HepG2 (cell line): ENCODE measurements at regions not wholly inside any gene's neighbourhood (a gene's known extent, or its start where the extent isn't known, plus 50 kb on each side); places are given as distances from the start of the nearest gene placed in this dataset.

Experiments
- ARID3A ChIP-seq: IDR thresholded peaks from 2 replicates; pipeline ENCODE4 v1.6.1; 2012; ENCODE audit warnings: low read depth, low read length, improper control_type of control experiment
- FOSL2 ChIP-seq: sonication (generic); formaldehyde crosslinking; IDR thresholded peaks from 2 replicates; pipeline ENCODE4 v1.4.0; 2020; ENCODE audit warnings: missing genetic modification reagents
- FOXA1 ChIP-seq, 2 experiments: fragments of 450-650 bp in 1 of 2; sonication (generic) in 1 of 2; formaldehyde crosslinking in 1 of 2; IDR thresholded peaks; 2 replicates each; pipeline versions ENCODE4 v1.4.0 to v1.6.1; 2016 to 2020; ENCODE audit warnings: missing genetic modification reagents in 1 of 2
- FOXA3 ChIP-seq: IDR thresholded peaks from 2 replicates; pipeline ENCODE4 v1.6.1; 2016; ENCODE audit warnings: missing genetic modification reagents, missing compliant biosample characterization
- GATAD2A ChIP-seq: IDR thresholded peaks from 2 replicates; pipeline ENCODE4 v1.6.1; 2016
- KLF9 ChIP-seq: IDR thresholded peaks from 2 replicates; pipeline ENCODE4 v1.6.1; 2016; ENCODE audit warnings: low read depth
- POGZ ChIP-seq: sonication (generic); formaldehyde crosslinking; IDR thresholded peaks from 2 replicates; pipeline ENCODE4 v1.4.0; 2020; ENCODE audit warnings: mild to moderate bottlenecking, missing genetic modification reagents
- RBFOX2 ChIP-seq: fragments of 200-400 bp; formaldehyde crosslinking; IDR thresholded peaks from 2 replicates; pipeline ENCODE4 v1.6.1; 2017; ENCODE audit warnings: low read depth, mild to moderate bottlenecking, low read length
- SATB2 ChIP-seq: sonication (generic); formaldehyde crosslinking; IDR thresholded peaks from 2 replicates; pipeline ENCODE4 v1.5.0; 2020; ENCODE audit warnings: missing genetic modification reagents
- SPEN ChIP-seq: sonication (generic); formaldehyde crosslinking; IDR thresholded peaks from 2 replicates; pipeline ENCODE4 v1.5.1; 2020; ENCODE audit warnings: low read depth, mild to moderate bottlenecking, missing genetic modification reagents
- STAG1 ChIP-seq: sonication (generic); formaldehyde crosslinking; IDR thresholded peaks from 2 replicates; pipeline ENCODE4 v1.4.0; 2020; ENCODE audit warnings: missing genetic modification reagents
- TEAD3 ChIP-seq: optimal IDR thresholded peaks from 2 replicates; pipeline ENCODE3; 2016; ENCODE audit warnings: borderline replicate concordance
- TRAFD1 ChIP-seq: sonication (generic); formaldehyde crosslinking; IDR thresholded peaks from 2 replicates; pipeline ENCODE4 v1.5.1; 2020; ENCODE audit warnings: missing genetic modification reagents, mild to moderate bottlenecking, borderline replicate concordance
- ZMYM4 ChIP-seq: sonication (generic); formaldehyde crosslinking; IDR thresholded peaks from 2 replicates; pipeline ENCODE4 v1.8.1; 2023; ENCODE audit warnings: mild to moderate bottlenecking, missing genetic modification reagents
- ZNF33A ChIP-seq: sonication (generic); formaldehyde crosslinking; IDR thresholded peaks from 2 replicates; pipeline ENCODE4 v1.5.1; 2020; ENCODE audit warnings: missing genetic modification reagents, mild to moderate bottlenecking, moderate library complexity, borderline replicate concordance
- ZNF629 ChIP-seq: sonication (generic); formaldehyde crosslinking; conservative IDR thresholded peaks from 2 replicates; pipeline ENCODE4 v1.5.0; 2020; ENCODE audit warnings: missing genetic modification reagents
- ZNF644 ChIP-seq: IDR thresholded peaks from 2 replicates; pipeline ENCODE4 v1.6.1; 2016; ENCODE audit warnings: low read depth
- ZNF652 ChIP-seq: IDR thresholded peaks from 2 replicates; pipeline ENCODE4 v1.6.1; 2016; ENCODE audit warnings: low read depth, borderline replicate concordance
- ZNF816 ChIP-seq: sonication (generic); formaldehyde crosslinking; IDR thresholded peaks from 2 replicates; pipeline ENCODE4 v1.8.0; 2022; ENCODE audit warnings: missing genetic modification reagents, mild to moderate bottlenecking, borderline replicate concordance
- TF ChIP-seq, protein P1 (sequence below): sonication (generic); formaldehyde crosslinking; IDR thresholded peaks from 2 replicates; pipeline ENCODE4 v1.5.0; 2020; ENCODE audit warnings: mild to moderate bottlenecking, missing genetic modification reagents, moderate library complexity
- TF ChIP-seq, protein P2 (sequence below): sonication (generic); formaldehyde crosslinking; IDR thresholded peaks from 2 replicates; pipeline ENCODE4 v1.8.1; 2023; ENCODE audit warnings: mild to moderate bottlenecking, missing genetic modification reagents
- TF ChIP-seq, protein P3 (sequence below): IDR thresholded peaks from 2 replicates; pipeline ENCODE4 v1.6.1; 2018; ENCODE audit warnings: missing genetic modification reagents, mild to moderate bottlenecking, missing compliant biosample characterization

- 0 out of 2 replicates have a peak, but pooled peaks have one; percentile 29 for TF ChIP-seq SPEN (CRISPR knock-in tag)
- TF ChIP-seq ZMYM4 (CRISPR knock-in tag): 0 out of 2 replicates have a peak, but pooled peaks have one; percentile 29
- TF ChIP-seq KLF9 (CRISPR knock-in tag): no peak
- peak; percentile 52; the same call in 1 of the 2 replicates for TF ChIP-seq FOXA3 (CRISPR knock-in tag)
- TF ChIP-seq, protein P1, sequence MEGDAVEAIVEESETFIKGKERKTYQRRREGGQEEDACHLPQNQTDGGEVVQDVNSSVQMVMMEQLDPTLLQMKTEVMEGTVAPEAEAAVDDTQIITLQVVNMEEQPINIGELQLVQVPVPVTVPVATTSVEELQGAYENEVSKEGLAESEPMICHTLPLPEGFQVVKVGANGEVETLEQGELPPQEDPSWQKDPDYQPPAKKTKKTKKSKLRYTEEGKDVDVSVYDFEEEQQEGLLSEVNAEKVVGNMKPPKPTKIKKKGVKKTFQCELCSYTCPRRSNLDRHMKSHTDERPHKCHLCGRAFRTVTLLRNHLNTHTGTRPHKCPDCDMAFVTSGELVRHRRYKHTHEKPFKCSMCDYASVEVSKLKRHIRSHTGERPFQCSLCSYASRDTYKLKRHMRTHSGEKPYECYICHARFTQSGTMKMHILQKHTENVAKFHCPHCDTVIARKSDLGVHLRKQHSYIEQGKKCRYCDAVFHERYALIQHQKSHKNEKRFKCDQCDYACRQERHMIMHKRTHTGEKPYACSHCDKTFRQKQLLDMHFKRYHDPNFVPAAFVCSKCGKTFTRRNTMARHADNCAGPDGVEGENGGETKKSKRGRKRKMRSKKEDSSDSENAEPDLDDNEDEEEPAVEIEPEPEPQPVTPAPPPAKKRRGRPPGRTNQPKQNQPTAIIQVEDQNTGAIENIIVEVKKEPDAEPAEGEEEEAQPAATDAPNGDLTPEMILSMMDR (CRISPR knock-in tag): peak; percentile 70
- peak; percentile 24; the same call in 1 of the 2 replicates for TF ChIP-seq POGZ (CRISPR knock-in tag)
- TF ChIP-seq, protein P2, sequence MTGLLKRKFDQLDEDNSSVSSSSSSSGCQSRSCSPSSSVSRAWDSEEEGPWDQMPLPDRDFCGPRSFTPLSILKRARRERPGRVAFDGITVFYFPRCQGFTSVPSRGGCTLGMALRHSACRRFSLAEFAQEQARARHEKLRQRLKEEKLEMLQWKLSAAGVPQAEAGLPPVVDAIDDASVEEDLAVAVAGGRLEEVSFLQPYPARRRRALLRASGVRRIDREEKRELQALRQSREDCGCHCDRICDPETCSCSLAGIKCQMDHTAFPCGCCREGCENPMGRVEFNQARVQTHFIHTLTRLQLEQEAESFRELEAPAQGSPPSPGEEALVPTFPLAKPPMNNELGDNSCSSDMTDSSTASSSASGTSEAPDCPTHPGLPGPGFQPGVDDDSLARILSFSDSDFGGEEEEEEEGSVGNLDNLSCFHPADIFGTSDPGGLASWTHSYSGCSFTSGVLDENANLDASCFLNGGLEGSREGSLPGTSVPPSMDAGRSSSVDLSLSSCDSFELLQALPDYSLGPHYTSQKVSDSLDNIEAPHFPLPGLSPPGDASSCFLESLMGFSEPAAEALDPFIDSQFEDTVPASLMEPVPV (CRISPR knock-in tag): no peak
- TF ChIP-seq FOSL2: 0 out of 2 replicates have a peak, but pooled peaks have one; percentile 18
- 0 out of 2 replicates have a peak, but pooled peaks have one; percentile 8 for TF ChIP-seq RBFOX2
- peak; percentile 59; the same call in 1 of the 2 replicates for TF ChIP-seq ZNF33A (CRISPR knock-in tag)
- 0 out of 2 replicates have a peak, but pooled peaks have one; percentile 22 for TF ChIP-seq SATB2 (CRISPR knock-in tag)
- TF ChIP-seq ZNF652 (CRISPR knock-in tag): peak; percentile 93
- TF ChIP-seq ARID3A: peak; percentile 62
- TF ChIP-seq ZNF629 (CRISPR knock-in tag): 0 out of 2 replicates have a peak, but pooled peaks have one; percentile 0
- peak; percentile 79 for TF ChIP-seq STAG1 (CRISPR knock-in tag)
- peak; percentile 50; the same call in 1 of the 2 replicates for TF ChIP-seq ZNF816 (CRISPR knock-in tag)
- 0 out of 2 replicates have a peak, but pooled peaks have one; percentile 11 for TF ChIP-seq GATAD2A
- no peak for TF ChIP-seq FOXA1 (IDR thresholded peaks at IDR 0.05)
- peak; percentile 51 for TF ChIP-seq FOXA1 (CRISPR knock-in tag; IDR thresholded peaks at IDR 0.05)
- TF ChIP-seq, protein P3, sequence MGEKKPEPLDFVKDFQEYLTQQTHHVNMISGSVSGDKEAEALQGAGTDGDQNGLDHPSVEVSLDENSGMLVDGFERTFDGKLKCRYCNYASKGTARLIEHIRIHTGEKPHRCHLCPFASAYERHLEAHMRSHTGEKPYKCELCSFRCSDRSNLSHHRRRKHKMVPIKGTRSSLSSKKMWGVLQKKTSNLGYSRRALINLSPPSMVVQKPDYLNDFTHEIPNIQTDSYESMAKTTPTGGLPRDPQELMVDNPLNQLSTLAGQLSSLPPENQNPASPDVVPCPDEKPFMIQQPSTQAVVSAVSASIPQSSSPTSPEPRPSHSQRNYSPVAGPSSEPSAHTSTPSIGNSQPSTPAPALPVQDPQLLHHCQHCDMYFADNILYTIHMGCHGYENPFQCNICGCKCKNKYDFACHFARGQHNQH (CRISPR knock-in tag): 0 out of 2 replicates have a peak, but pooled peaks have one; percentile 31
- TF ChIP-seq ZNF644 (CRISPR knock-in tag): peak; percentile 71
- TF ChIP-seq TRAFD1 (CRISPR knock-in tag): no peak
- peak; percentile 71 for TF ChIP-seq TEAD3 (CRISPR knock-in tag)
These were observed 102.4 kb upstream of the SERBP1 start (continued) for GRCh38 chr1:67532452-67533216.
